Stimulated activated effector memory CD8-positive, alpha-beta T cell treated with anti-CD3 and anti-CD28 coated beads, Interleukin-12 subunit alpha, Interleukin-12 subunit beta, amount 100 ng/mL, for 72 hours (primary cell): ENCODE measurements at regions not wholly inside any gene's neighbourhood (a gene's known extent, or its start where the extent isn't known, plus 50 kb on each side); places are given as distances from the start of the nearest gene placed in this dataset.
A peak's percentile ranks its signal among the peaks of the same experiment; 100 is the strongest.

Experiments
- ATAC-seq: fragments of 150-1000 bp; cut with Tn5 transposase; 2 replicates; pipeline ENCODE4 v1.10.0; 2021
- DNase-seq, 2 donors: peaks; one replicate each; pipeline ENCODE4 v3.0.0; 2021 to 2022; ENCODE audit warnings: low spot score in 2 of 2
- H3K27ac Mint-ChIP-seq: one replicate; pipeline ENCODE4 v1.8.0; 2022; ENCODE audit warnings: mild to moderate bottlenecking, mixed read lengths
- H3K36me3 Mint-ChIP-seq: one replicate; pipeline ENCODE4 v1.8.0; 2022; ENCODE audit warnings: mild to moderate bottlenecking, mixed read lengths
- H3K4me1 Mint-ChIP-seq: one replicate; pipeline ENCODE4 v1.8.0; 2022; ENCODE audit warnings: mixed read lengths
- H3K4me3 Mint-ChIP-seq: one replicate; pipeline ENCODE4 v1.8.0; 2022; ENCODE audit warnings: mild to moderate bottlenecking, mixed read lengths
- H3K9me3 Mint-ChIP-seq: one replicate; pipeline ENCODE4 v1.8.0; 2022; ENCODE audit warnings: mixed read lengths

DNA sequence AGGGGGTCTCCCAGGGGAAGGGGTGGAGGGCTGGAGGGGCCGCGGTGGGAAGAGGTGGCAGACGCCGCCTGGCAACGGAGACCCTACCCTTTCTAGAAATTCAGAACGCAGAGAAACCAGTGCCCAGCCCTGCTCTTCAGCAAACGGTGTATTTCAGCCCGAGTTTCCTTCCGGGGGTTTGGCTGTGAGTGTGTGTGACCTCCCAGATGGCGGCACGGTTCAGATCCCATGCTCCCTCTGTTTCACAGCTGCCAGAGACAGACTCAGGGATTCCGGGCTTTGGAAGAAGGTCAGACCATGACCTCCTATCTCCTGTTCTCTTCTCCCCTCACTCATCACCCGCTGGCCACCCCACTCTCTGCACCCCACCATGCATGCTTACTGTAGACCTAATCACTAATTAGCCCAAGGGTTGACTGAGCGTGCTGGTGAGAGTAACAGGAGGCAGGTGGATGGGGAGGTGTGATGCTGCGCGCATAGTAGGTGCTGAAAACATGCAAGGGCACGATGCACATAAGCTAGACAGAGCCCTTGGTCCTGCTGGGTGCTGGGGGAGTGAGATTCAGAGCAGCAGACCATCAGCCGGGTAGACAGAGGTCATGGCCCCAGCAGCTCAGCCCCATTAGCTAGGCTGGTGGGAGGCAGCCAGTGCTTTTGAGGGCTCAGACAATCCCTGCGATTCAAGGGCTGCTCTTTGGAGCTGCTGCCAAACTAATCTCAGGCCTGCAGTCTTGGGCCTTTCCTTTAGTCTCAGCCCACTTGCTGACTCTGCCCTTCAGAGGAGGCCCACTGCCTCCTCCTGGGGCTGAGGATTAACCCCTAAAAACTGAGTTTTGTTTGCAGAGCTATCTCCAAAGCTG is 256.5 kb upstream of the CADM1 start:
- Mint-ChIP-seq H3K36me3 (no peaks in the 10 kb centered on the region), H3K4me3 (peak overlapping the region; percentile 18), H3K27ac (no peak overlapping the region), H3K4me1 (no peaks in the 10 kb centered on the region), H3K9me3 (no peaks in the 10 kb centered on the region)
- DNase-seq, result no peak
- ATAC-seq, result no peak

DNA sequence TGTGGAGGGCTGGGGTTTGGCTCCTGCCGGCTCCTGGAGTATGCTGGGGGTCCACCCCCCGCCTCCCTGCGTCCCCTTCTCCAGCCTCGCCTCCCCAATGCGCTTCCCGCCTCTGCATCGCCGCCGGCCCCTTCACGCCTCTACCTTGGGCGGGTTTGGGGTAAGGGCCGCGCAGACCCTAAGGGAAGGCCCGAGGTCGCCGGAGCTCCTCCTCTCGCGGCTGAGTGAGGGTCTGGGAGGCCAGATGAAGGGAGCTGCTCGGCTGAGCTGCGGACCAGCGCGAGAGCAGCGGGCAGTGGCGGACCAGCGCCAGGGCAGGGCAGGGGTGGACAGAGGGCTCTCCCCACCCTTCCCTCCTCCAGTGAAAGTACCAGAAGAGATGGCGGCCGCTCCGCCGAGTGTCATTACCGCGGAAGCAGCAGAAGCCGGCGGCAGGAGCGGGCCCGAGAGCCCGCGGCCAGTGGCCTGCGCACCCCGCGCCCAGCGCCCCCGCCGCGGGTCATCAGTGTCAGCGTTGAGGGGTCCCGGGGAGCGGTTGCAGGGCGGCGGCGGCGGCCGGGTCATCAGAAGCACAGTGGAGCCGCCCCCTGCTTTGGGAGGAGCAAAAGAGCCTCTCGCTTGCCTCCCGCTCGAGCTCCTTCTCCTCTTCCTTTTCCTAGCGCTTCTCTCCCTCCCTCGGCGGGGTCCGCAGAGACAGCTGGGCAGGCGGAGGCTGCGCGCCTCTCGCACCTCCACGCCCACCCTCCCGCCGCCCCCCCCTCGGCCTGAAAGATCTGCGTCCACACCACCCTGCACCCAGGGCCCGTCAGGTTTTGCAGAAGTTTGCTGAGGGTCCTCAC is 255.6 kb upstream of the CADM1 start:
- ATAC-seq, result no peak
- peak overlapping the region; percentile 18 for H3K4me3 Mint-ChIP-seq
- no peak for DNase-seq
- H3K27ac Mint-ChIP-seq, result no peak overlapping the region
- no peaks in the 10 kb centered on the region for H3K9me3 Mint-ChIP-seq
- H3K36me3 Mint-ChIP-seq, result no peaks in the 10 kb centered on the region
- no peaks in the 10 kb centered on the region for H3K4me1 Mint-ChIP-seq

DNA sequence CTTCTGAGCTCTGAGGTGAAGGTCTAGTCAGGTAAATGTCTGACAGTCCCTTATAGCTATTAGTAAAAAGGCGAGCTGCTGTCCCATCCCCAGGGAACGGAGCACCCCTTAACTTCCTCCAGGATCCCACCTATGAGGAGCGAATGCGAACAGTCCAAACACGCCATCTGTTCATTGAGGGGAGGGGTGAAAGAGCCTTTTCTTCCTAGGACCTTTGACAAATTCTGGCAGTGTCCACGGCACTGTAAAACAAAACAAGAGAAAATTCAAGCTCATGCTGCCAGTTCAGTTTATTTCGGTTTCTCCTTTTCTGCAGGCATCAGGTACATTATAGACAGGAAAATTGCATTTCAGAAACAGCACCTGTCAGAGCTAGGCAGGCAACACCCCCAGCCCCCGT is 253.8 kb upstream of the CADM1 start:
- H3K4me1 Mint-ChIP-seq, result no peaks in the 10 kb centered on the region
- no peaks in the 10 kb centered on the region for H3K9me3 Mint-ChIP-seq
- ATAC-seq, result no peak
- no peak for DNase-seq
- H3K36me3 Mint-ChIP-seq, result no peaks in the 10 kb centered on the region
- H3K4me3 Mint-ChIP-seq, result no peak overlapping the region
- no peak overlapping the region for H3K27ac Mint-ChIP-seq

DNA sequence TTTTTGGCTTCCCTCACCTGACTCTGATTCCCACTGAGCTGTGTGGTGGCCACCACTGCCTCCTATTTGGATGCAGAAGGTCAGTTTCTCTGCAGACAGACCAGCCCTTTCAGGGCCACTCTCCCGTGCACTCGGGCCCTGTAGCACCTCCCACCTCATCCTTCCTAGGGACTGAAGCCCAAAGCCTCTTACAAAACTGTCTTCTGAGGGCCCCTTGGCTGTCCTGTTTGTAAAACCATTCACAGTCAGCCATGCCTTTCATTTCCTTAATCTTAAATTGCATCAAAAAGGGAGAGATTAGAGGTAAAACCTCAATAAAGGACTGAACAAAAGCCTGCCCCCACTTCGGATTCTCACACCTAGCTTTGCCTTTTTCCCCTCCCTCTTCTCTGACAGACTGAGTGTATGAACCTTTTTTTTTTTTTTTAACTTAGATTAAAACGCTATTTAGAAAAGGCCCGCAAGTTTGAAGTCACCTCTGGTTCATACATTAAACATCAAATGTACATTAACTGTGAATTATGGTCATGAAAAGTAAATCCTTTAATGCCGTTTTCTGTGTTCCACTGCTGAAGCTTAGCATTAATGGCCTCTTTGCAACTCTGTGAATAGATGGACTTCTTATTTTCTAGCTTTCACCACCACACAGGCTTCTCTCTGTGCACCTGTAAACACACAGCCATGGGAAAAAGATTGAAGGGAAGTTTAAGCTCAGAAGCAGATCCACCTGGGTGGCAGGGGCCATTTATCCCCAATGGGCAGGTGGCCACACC is 247.2 kb upstream of the CADM1 start:
- H3K4me1 Mint-ChIP-seq, result no peaks in the 10 kb centered on the region
- H3K36me3 Mint-ChIP-seq, result no peaks in the 10 kb centered on the region
- DNase-seq (no peak), ATAC-seq (no peak)
- H3K4me3 Mint-ChIP-seq, result no peak overlapping the region
- H3K9me3 Mint-ChIP-seq, result peaks cover 2% of the 10 kb centered on the region
- H3K27ac Mint-ChIP-seq, result no peak overlapping the region

DNA sequence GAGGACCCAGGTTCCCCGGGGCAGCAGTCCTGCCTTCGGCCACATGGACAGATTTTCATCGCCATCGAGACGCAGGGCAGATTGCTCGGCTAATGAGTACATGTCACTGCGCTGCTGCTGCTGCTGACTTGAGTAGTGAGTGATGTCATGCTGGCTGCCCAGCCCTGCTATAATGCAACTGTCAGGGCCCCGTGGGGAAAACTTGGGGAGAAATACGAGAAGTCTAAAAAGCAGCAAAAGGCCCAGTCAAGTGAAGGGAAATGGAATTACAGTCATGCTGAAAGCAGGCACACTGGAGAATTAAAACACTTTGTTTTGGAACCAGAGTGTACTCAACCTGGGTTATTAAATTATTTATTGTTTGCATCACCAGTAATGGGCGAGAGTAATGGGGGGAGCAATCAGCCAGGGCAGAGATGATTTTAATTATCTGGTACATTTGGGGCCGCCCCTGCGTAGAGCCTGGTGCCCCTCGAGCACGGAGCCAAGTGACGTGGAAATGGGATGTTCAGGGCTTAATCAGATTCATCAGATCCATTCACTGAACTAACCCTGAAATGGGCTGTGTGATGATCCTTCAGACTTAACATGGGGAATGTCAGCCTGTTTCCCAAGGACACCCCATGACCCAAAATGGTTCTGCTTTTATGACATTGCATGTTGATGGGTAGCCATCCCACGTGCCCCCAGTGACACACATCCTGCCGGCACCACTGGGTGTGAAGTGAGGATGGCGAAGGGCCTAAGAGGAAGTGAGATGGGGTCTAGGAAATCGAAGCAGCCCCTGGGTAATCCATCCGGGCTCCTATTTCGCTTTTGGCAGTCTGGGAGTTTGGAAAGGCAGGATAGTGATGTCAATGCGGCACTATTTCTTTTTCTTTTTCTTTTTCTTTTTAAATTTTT is 241.6 kb upstream of the CADM1 start:
- Mint-ChIP-seq H3K9me3 (peaks cover 4% of the 10 kb centered on the region), H3K4me1 (no peaks in the 10 kb centered on the region), H3K36me3 (no peaks in the 10 kb centered on the region), H3K4me3 (no peak overlapping the region), H3K27ac (no peak overlapping the region)
- ATAC-seq (no peak), DNase-seq (no peak)

DNA sequence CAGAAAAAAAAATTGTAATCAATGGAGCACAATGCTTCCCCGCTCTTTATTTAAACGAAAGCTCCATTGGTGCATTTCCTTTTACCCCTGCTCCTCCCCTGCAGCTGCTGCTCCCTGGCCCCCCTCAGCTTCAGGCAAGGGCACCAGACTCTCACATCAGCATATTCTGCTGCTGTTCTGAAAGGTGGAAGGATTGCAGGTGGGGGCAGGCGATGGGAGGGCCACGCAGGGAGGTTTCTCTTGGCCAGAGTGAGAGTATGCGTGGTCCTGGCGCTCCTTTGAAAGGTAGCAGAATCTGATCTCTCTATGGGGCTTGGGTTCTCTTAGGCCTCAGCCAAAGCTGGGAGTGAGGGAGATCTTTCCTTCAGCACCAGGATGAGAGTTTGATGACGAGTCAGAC is 240.9 kb upstream of the CADM1 start:
- ATAC-seq, result no peak
- no peaks in the 10 kb centered on the region for H3K36me3 Mint-ChIP-seq
- H3K27ac Mint-ChIP-seq, result no peak overlapping the region
- H3K4me3 Mint-ChIP-seq, result no peak overlapping the region
- peaks cover 4% of the 10 kb centered on the region for H3K9me3 Mint-ChIP-seq
- DNase-seq, result no peak
- no peaks in the 10 kb centered on the region for H3K4me1 Mint-ChIP-seq

DNA sequence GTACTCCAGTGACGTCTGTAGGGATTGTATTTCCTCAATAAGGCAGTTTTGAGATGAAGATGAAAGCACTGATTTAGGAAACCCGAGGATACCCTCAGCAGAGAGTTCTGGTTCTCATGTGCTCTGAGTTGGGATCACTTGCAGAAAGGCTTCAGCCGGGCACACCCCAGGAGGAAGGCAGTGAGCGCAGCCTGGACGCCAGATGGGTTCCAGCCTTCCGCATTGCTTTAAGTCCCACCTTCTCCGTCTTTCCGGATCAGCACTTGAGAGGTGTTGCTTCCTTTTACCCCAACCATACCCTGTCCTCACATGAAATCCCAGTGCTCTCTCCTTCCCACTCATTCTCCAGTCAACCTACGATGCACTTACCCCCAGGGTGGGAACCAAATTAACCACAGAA is 239.5 kb upstream of the CADM1 start:
- no peaks in the 10 kb centered on the region for H3K36me3 Mint-ChIP-seq
- DNase-seq (no peak), ATAC-seq (no peak)
- no peak overlapping the region for H3K4me3 Mint-ChIP-seq
- H3K9me3 Mint-ChIP-seq, result peaks cover 4% of the 10 kb centered on the region
- H3K27ac Mint-ChIP-seq, result no peak overlapping the region
- H3K4me1 Mint-ChIP-seq, result no peaks in the 10 kb centered on the region

DNA sequence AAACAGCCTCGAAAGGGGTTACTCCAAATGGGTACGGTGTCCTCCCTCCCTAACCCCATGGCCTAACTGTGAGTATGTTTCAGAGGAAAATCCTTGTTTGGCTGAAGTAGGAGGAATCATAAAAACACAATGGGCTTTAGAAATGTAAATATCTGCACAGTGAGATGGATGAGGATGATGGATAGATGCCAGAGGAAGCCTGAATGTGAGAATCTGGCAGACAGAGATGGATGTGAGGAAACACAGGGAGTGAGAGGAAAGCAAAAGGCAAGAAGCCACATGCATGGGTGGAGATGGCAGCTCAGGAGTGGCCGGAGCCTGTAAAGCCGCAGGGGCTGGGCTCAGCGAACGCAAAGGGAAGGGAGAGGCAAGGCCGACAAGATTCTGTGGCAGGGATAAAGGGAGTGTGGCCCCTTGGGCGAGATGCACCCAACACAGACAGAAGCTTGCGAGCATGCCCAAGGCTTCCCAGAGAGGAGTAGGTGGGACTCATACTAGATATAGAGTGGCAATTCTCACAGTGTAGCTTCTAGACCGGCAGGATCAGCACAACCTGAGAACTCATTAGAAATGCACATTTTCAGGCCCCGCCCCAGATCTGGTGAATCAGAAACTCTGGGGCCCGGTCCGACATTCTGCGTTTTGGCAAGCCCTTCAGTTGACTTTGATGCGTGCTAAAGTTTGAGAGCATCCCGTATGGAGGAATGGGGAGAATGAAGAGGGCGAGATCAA is 237.3 kb upstream of the CADM1 start:
- no peaks in the 10 kb centered on the region for H3K36me3 Mint-ChIP-seq
- no peak overlapping the region for H3K27ac Mint-ChIP-seq
- H3K9me3 Mint-ChIP-seq, result peaks cover 4% of the 10 kb centered on the region
- DNase-seq, result no peak
- ATAC-seq, result no peak
- H3K4me3 Mint-ChIP-seq, result no peak overlapping the region
- H3K4me1 Mint-ChIP-seq, result no peaks in the 10 kb centered on the region

DNA sequence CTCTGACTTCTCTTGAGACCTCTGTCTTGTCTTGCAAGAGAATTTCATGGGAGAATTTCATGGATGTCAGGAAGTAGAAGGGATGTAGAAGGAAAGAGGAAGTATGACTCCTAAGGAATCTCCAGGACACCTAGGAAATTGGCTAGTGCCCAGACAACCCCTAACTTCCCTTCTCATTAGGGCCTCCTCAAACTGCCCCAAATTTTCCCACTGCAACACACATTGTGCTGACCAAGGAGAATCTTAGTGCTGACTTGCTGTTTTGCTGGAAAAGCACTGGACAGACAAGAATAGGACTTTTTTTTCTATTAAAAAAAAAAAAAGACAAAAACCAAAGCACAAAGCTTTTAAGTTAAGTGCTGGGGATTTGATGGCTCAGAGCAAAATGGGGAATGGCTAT is 236.1 kb upstream of the CADM1 start:
- H3K9me3 Mint-ChIP-seq, result peaks cover 4% of the 10 kb centered on the region
- no peaks in the 10 kb centered on the region for H3K4me1 Mint-ChIP-seq
- no peak overlapping the region for H3K27ac Mint-ChIP-seq
- no peaks in the 10 kb centered on the region for H3K36me3 Mint-ChIP-seq
- DNase-seq, result no peak
- ATAC-seq, result no peak
- no peak overlapping the region for H3K4me3 Mint-ChIP-seq

DNA sequence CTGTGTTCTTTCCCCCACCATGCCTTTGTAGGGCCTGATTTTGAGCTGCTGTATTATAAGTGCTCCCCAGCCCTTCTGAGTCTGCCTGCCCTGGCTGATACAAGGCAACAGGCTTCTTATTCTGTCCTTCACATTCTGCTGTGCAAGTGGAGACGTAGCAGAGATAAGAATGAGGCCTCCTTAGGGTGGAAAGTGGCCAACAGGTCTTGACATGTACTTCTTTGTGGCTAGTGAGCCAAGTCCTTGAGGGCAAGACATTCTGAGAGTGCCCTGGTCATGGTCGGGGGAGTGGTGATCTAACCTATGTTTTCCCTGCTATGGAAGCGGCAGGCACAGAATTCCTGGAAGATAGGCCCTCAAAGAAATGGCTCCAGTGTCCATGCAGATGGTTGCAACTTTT is 235.7 kb upstream of the CADM1 start:
- Mint-ChIP-seq H3K27ac (no peak overlapping the region), H3K9me3 (peaks cover 4% of the 10 kb centered on the region), H3K4me1 (no peaks in the 10 kb centered on the region), H3K4me3 (no peak overlapping the region), H3K36me3 (no peaks in the 10 kb centered on the region)
- no peak for ATAC-seq
- DNase-seq, result no peak

DNA sequence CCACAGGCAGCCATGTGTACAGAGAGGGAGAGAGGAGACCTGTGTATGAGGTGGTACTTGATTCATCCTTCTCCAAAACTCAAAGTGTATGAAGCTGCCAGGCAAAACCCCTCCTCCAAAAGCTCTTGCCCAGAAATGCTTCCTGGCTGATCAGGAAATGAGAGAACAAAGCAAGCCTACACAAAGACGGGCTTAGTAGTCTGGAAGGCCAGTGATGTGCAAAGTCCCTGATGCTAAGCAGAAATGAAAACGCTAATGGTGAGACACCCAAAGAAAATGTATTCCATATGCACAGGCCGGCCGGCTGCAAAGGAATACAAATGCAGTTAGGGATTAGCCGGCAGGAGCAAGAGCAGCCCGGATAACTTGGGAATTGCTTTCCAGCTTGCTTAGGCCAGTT is 234.9 kb upstream of the CADM1 start:
- no peak for DNase-seq
- no peaks in the 10 kb centered on the region for H3K4me1 Mint-ChIP-seq
- ATAC-seq, result no peak
- no peak overlapping the region for H3K27ac Mint-ChIP-seq
- H3K4me3 Mint-ChIP-seq, result no peak overlapping the region
- no peaks in the 10 kb centered on the region for H3K36me3 Mint-ChIP-seq
- peaks cover 4% of the 10 kb centered on the region for H3K9me3 Mint-ChIP-seq

DNA sequence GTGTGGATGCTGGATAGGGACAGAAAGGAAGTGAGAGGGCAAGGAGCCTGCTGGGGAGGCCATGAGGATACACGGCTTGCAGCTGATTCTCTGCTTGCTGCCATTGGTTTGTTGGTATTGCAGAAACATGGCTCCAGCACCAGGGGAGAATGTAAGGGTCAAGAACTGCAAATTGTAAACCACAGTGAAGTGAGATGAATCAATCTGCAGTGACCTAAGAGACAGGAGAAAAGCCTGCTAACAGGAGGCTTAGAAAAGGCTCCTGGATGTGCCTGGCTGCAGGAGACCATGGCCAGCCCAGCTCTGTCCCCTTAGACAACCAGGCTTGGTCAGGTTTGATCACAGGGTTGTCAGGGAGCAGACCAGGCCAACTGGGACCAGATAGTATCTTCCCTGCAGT is 233.7 kb upstream of the CADM1 start:
- no peak for ATAC-seq
- Mint-ChIP-seq H3K36me3 (no peaks in the 10 kb centered on the region), H3K9me3 (peaks cover 4% of the 10 kb centered on the region), H3K4me1 (no peaks in the 10 kb centered on the region), H3K4me3 (no peak overlapping the region), H3K27ac (no peak overlapping the region)
- DNase-seq, result no peak

DNA sequence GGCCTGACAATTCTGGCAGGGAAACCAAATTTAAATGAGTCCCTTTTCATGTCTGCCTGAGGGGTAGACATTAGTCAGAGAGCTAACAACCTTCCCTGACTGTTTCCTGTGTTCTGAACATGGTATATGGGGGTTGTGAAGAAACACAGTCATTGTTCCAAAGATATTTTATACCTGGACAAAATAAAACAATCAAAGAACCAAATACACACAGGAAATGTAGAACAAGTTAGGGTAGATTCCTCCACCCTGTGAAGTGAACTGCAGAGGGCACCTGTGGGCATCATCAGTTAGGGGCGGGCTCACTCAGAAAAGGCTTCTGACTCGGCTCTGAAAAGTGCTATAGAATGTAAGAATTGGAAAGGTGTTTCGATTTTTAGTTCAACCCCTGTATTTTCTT is 231.9 kb upstream of the CADM1 start:
- H3K4me1 Mint-ChIP-seq, result no peaks in the 10 kb centered on the region
- no peak for ATAC-seq

DNA sequence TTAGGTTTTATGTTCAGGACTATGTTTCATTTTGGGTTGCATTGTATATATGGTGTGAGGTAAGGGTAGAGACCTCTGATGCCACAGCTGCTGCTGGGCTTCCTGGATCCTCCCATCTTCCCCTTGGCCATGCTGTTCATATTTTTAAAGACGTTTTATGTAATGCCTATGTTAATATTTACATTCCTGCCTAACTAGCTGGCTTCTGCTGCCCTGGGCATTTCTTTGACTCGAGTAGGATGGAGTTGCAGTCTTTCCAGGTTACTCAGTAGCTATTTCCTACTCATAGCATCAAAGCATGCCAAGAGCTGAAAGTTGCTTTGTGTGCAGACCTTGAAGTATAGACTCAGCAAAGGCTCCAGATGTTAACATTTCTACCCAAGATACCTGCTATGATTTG is 220.5 kb upstream of the CADM1 start:
- DNase-seq (no peak), ATAC-seq (no peak)
- no peaks in the 10 kb centered on the region for H3K36me3 Mint-ChIP-seq
- no peak overlapping the region for H3K4me3 Mint-ChIP-seq
- H3K9me3 Mint-ChIP-seq, result no peaks in the 10 kb centered on the region
- no peak overlapping the region for H3K27ac Mint-ChIP-seq
- H3K4me1 Mint-ChIP-seq, result no peaks in the 10 kb centered on the region

More for the DNA sequence above, 231.9 kb upstream of the CADM1 start:
- no peak for DNase-seq
- Mint-ChIP-seq H3K4me3 (no peak overlapping the region), H3K27ac (no peak overlapping the region), H3K36me3 (no peaks in the 10 kb centered on the region), H3K9me3 (no peaks in the 10 kb centered on the region)
